DMS114 treated with DMSO at 0.1 percent for 48 hours (cell line): ENCODE measurements at regions not wholly inside any gene's neighbourhood (a gene's known extent, or its start where the extent isn't known, plus 50 kb on each side); places are given as distances from the start of the nearest gene placed in this dataset.
A peak's percentile ranks its signal among the peaks of the same experiment; 100 is the strongest.
"Not testable (repeated sequence)": the region's sequence is repeated elsewhere in the genome, so short reads cannot be mapped to it uniquely, and the experiment has no call there.

Experiments
- DNase-seq: peaks from one replicate; lab custom pipeline; 2025; ENCODE audit not compliant: unreplicated experiment; lab: John Stamatoyannopoulos, UW

- peak; percentile 61 for DNase-seq
Measured at GRCh38 chr14:30214461-30215090, 286.9 kb upstream of the PRKD1 start.

- no peak for DNase-seq
Measured at GRCh38 chr14:30218907-30219306, 291.3 kb upstream of the PRKD1 start.

- DNase-seq: no peak
Measured at GRCh38 chr14:30221546-30221945, 293.9 kb upstream of the PRKD1 start.

GRCh38 chr14:30223385-30223785, 295.7 kb upstream of the PRKD1 start:
- no peak for DNase-seq

- no peak for DNase-seq
Measured at GRCh38 chr14:30223966-30224365, 296.3 kb upstream of the PRKD1 start.

- no peak for DNase-seq
Measured at GRCh38 chr14:30225176-30225575, 297.5 kb upstream of the PRKD1 start.

GRCh38 chr14:30227436-30227835, 299.8 kb upstream of the PRKD1 start:
- DNase-seq: no peak

- DNase-seq: no peak
Measured at GRCh38 chr14:30227876-30228275, 300.2 kb upstream of the PRKD1 start.

GRCh38 chr14:30230719-30231118, 303.1 kb upstream of the PRKD1 start:
- no peak for DNase-seq

GRCh38 chr14:30234966-30235365, 307.3 kb upstream of the PRKD1 start:
- no peak for DNase-seq

- DNase-seq: no peak
Measured at GRCh38 chr14:30235485-30235884, 307.8 kb upstream of the PRKD1 start.

GRCh38 chr14:30238936-30239335, 311.3 kb upstream of the PRKD1 start:
- DNase-seq: no peak

GRCh38 chr14:30240018-30240417, 312.4 kb upstream of the PRKD1 start:
- no peak for DNase-seq

GRCh38 chr14:30240685-30241084, 313.0 kb upstream of the PRKD1 start:
- DNase-seq: no peak

- DNase-seq: no peak
Measured at GRCh38 chr14:30242744-30243143, 315.1 kb upstream of the PRKD1 start.

GRCh38 chr14:30243207-30243606, 315.6 kb upstream of the PRKD1 start:
- no peak for DNase-seq

- no peak for DNase-seq
Measured at GRCh38 chr14:30243805-30244204, 315.2 kb upstream of the G2E3 start.

GRCh38 chr14:30244348-30244747, 314.6 kb upstream of the G2E3 start:
- DNase-seq: not testable (repeated sequence)

GRCh38 chr14:30251017-30251416, 307.9 kb upstream of the G2E3 start:
- DNase-seq: no peak

- DNase-seq: no peak
Measured at GRCh38 chr14:30251557-30252100, 307.3 kb upstream of the G2E3 start.

- no peak for DNase-seq
Measured at GRCh38 chr14:30252151-30252550, 306.8 kb upstream of the G2E3 start.

GRCh38 chr14:30252783-30253674, 305.9 kb upstream of the G2E3 start:
- DNase-seq: no peak
